Epithelial cell of prostate (primary cell): ENCODE measurements at regions not wholly inside any gene's neighbourhood (a gene's known extent, or its start where the extent isn't known, plus 50 kb on each side); places are given as distances from the start of the nearest gene placed in this dataset.

Experiments used
- DNase-seq: peaks from one replicate; pipeline ENCODE4 v3.0.0-alpha.2; 2011; ENCODE audit warnings: low read depth, low spot score
- H3K27ac ChIP-seq: fragments of 450-650 bp; 2 replicates; pipeline ENCODE4 v1.5.1; 2017; ENCODE audit warnings: mild to moderate bottlenecking

DNA sequence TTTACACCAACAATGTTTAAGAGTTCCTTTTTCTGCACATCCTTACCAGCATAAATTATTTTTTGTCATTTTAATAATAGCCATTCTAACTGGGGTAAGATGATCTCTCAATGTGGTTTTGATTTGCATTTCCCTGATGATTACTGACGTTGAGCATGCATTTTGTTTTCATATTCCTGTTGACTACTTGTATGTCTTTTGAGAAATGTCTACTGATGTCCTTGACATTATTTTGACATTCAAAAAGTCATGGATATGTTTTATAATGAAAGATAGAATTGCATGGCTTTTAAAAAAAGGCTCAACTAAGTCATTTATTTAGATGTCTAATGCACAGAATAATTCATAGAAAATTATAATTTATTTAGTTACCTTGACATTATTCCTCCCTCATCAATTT is 381.6 kb upstream of the C9orf72 start:
- no peak for DNase-seq

DNA sequence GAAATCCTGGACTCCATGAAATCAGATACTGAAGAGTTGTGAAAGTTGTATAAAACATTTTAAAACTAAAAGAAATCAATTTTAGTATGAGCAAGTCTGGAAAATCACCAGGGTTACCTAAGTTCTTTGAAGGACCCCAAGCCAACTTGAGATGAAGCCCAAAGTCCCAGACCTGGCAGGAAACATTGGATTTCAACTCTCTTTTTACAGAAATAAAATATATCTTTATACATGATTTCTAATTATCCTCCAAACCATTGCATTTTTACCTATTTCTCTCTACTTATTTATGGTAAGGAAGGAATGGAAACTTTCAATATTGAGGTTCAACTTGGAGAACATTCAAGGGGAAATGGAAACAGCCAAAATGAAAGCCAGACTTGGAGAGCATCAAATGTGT is 390.6 kb upstream of the C9orf72 start:
- no peak for DNase-seq
- H3K27ac ChIP-seq: no peak overlapping the region

More for the DNA sequence above, 381.6 kb upstream of the C9orf72 start:
- no peak overlapping the region for H3K27ac ChIP-seq

DNA sequence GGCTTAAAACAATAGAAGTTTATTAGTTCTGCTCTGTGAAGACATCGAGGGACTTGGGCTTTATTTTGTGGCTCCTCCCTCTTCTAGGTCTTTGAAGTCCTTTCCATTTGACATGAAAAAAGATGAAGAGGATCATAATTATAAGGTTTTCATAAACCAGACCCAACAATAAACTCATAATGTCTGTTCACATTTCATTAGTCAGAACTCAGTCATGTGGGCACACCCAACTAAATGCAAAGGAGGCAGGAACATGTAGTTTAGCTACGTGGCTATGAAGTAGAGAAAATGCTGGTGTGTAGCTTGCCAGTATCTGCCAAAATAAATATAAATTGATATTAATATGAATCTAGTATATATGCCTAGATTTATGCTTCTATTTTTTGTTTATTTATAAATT is 393.9 kb upstream of the C9orf72 start:
- no peak overlapping the region for H3K27ac ChIP-seq
- DNase-seq: no peak

DNA sequence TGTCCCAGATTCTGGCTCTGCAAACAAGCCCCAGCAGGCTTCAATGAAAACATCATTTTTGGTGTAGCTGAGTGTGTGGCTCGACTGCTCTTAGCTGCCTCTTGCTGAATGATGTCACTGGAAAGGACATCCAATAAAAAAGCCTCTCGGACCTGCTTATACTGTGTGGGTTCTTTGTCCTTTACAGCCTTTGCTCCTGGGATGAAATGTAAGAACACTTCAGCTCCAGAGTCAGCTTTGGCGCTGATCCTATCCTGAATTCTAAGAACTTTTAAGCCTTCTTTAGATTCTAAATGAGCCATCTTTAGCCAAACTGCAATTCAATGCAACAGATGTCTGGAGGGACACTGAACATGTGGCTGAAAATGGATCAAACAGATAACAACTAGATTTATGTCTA is 404.6 kb upstream of the C9orf72 start:
- DNase-seq: no peak
- no peak overlapping the region for H3K27ac ChIP-seq

DNA sequence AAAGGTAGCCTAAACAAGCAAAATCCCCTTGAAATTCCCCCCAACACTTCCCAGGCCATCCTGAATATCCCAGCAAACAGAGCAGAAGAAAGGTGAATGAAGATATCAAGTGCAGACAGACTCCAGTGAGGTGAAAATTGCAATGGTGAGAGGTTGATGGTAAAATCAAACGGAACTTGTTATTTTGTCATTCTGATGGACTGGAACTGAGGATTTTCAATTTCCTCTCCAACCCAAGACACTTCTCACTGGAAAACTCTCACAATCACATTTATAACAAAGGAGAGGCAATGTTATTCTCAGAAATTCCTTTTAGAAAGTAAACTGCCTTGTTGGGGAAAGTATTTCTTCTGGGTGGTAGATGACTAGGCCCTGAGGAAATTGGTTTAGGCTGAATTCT is 412.4 kb upstream of the C9orf72 start:
- no peak for DNase-seq
- H3K27ac ChIP-seq: no peak overlapping the region

DNA sequence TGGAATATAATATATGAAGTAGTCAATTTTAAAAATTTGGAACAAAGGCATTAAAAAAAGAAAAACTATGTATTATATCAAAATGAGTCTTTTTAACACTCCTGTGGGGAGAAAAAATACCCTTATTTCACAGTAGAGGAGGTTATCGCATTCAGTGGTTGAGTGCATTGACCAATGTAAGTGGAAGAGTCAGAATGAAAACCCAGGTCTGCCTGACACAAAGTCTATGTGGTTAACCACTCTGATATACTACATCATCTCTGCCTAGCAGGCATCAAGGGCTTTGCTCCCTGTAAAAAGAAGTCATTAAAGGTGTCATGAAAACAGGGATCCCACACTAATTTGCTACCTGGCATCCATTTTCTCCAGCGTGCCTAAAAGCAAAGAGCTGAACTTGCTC is 417.2 kb upstream of the C9orf72 start:
- no peak for DNase-seq
- H3K27ac ChIP-seq: no peak overlapping the region

DNA sequence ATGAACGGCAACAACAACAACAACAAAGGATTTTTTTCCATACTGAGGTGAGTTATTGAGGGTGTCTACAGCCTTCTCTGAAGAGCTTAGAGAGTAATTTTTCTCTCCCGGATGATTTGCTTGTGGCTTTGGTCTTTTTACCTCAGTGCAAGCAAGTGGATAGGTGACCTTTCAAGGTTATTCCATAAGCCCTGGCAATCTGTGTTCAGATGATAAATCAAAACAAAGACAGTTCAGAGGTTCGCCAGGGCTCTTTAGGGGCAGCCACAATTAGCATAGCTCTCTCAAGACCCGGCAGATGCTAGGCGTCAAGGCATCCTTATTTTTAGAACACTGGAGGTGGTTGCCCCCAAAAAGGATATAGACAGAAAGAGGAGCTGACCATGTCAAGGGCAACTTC is 417.9 kb upstream of the C9orf72 start:
- DNase-seq: no peak
- H3K27ac ChIP-seq: no peak overlapping the region

DNA sequence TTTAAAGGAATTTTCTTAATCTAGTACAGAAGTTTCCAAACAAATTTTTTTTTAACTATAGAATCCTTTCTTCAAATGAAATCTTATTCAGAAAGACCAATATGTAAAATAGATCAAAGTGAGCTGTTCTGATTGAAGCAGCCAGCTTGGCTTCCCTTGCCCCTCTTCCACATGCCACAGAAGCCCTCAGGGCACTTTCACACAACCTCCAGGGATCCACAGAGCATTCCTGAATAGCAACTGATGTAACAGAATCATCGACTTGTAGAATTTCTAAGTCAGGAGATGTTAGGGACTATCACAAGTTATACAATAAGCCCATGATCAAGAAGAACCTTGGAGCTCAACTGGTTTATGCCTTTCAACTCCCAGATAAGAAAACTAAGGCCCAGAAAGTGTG is 427.8 kb upstream of the C9orf72 start:
- DNase-seq: no peak
- no peak overlapping the region for H3K27ac ChIP-seq

DNA sequence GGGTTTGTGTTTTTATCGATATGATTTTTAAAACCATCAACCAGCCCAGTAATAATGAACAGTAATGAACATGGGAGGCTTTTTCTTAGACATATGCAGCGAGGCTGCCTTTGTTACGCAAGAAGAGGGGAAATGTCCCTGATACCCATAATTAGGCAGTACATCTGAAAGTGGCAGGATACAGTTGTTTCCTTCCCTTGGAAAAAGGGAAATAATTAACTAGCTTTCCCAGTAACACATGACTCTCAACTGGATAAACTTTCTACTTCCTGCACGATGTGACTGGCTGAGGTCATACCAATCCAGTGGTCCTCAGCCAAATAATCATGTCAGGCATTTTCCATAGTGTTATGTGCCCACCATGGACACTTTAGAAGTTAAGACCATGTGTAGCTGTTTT is 431.6 kb upstream of the C9orf72 start:
- no peak overlapping the region for H3K27ac ChIP-seq
- no peak for DNase-seq

DNA sequence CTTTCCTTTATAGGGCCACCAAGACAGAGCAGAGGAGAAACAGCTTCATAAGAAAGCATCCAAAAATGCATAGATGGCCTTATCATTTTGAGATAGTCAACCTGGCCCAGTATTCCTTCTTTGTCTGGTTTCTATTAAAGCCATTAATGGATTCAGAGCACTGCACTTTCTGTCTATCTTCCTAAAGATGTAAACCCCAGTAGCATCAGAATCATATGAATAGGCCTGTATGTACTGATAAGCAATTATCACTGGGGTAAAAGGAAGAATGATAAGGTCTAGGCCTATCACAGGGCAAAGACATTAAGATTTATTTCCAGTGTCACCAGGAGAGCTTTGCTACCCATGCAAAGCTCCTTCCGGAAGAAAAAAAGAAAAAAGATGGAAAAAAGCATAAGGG is 432.5 kb upstream of the C9orf72 start:
- DNase-seq: no peak
- H3K27ac ChIP-seq: no peak overlapping the region

DNA sequence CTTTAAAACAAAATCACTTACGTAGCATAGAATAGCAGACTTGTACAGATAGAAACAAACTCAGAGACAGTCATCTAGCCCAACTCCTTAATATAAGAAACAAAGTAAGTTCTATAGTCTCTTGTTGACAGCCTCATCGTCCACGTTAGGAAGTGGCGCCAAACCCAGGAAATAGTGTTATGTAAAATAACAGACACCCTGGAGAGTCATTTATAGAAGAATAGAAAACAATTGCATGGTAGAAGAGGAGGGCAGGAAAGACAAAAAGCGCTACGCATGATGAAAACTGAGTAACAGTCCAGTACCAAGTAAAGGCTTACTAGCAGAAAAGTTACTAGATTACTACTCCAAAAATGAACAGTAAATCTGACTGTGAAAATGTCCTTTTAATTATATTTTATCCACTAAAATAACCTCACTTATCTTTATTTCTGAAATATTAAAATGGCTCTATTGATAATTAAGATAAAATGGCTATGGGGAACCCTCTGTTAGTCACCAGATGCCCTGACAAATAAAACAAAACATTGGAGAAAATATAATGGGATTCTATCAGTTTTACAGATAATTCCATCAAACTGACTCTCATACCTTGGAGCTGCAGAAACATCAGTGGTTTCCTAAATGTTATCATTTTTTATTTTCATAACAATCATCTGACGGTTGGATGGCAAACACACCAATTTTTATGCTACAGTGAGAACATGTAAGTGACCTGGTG is 434.0 kb upstream of the C9orf72 start:
- no peak for DNase-seq
- H3K27ac ChIP-seq: no peak overlapping the region

DNA sequence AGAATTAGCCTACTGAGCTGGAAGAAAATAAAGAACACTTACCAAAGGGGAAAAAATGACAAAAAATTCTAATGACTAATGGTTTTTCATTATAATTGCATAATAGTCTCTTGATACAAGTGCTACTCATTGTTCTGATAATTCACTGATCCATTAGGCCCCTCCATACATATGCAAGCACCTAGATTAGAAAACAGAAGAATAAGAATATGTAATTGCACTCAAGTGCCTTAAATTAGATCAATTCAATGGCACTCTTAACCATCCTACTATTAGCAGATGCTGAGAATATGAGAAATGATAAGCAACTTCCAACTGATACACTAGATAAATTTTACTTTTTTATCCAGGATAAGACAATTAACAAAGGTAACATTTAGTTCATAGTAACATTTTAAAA is 440.9 kb upstream of the C9orf72 start:
- DNase-seq: no peak
- no peak overlapping the region for H3K27ac ChIP-seq

DNA sequence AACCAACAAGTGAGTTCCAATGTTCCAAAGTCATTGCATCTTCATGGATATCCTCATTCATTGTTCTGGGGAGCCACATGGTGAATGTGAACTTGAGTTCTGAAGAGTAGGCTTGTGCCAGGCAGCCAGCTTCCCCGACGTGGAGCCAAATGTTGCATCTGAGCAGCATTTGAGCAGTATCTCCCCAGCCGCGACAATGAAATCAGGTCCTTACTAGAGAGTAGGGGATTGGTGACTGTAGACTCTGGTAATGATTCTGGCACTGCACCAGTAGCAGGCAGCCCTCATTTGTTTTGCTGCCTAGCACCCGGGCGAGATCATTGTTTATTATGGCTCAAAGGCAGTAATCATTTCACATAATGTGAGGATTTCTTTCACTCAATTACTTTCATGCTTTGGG is 451.4 kb upstream of the C9orf72 start:
- DNase-seq: no peak
- no peak overlapping the region for H3K27ac ChIP-seq

DNA sequence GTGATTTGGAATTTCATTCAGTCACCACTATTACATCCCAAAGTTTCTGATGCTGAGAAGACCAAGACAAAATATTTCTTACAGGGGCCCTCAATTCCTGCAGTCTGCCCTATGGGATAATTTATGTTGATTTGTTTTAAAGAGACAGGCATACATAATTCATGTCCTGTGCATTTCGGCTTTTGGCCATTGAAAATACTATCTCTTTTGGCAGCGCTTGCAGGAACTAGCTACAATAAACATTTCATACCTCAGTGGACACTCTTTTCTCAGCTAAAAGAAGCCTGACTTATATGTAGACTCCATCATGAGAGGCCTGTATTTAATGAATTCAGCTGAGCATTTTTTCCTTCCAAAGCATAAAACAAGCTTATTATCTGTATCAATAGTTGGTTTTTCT is 451.9 kb upstream of the C9orf72 start:
- H3K27ac ChIP-seq: no peak overlapping the region
- DNase-seq: no peak

DNA sequence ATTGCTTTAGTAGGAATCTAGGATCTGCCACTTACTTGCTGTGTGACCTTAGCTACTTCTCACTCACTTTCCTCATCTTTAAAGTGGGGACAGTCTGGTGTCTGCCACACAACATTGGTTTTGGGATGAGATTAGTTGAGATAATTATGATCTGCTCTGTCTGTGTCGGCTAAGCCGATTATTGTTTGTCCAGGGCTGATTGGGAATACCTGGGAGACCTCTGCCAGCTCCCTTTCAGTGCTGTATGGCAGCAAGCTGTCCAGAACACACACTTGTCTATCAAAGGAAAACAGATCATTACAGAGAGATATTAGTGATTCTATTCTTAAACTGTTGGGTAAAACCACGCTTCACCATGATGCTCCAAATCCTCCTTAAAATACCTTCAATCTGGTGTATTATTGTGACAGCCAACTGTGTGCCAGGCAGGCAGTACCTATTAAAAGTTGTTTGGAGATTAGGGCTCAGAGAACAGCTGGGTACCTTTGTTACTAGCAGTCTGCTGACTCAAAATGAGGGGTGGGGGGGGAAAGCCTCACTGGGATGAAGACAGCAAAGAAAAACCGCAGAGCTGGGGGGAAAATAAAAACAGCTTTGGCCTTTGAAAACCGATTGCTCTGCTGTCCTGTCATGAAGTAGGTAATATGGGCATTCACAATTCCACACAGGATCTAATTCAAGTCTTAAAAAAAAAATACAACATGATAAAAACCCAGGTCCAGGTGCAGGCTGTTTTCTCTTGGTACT is 458.4 kb upstream of the C9orf72 start:
- no peak for DNase-seq
- no peak overlapping the region for H3K27ac ChIP-seq

DNA sequence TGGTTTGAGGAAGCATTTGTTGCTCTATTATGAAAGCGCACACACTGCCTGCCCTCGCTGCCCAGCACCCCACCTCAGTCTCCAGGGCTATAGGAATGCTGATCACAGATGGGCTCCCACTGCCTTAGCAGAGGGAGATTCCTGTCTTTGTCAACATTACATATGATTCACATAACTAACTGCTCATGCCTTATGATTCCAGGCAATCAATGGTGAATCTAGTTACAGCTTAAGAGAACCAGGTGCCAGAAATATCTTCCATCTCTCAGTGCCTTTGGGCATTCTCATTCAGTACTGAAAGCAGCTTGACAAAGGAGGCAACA is 458.9 kb upstream of the C9orf72 start:
- DNase-seq: no peak
- H3K27ac ChIP-seq: no peak overlapping the region

DNA sequence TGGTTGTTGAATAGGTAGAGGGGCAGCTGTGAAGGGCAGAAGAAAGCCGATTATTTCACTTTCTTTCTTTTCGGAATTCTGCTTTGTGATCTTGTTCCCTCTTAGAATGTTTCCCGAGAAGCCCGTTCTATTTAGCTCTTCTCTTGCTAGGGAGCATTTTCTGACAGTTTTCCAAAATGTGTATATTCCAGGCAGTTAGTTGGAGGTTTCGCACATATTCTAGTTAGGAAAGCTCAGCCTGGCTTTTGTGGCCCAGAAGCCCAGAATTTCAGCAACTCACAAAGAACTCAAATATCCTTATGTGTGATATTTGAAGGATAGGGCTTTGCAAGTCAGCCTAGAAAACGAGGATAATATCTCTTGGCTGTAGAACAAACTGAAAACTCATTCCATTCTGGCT is 461.0 kb upstream of the C9orf72 start:
- no peak overlapping the region for H3K27ac ChIP-seq
- no peak for DNase-seq

DNA sequence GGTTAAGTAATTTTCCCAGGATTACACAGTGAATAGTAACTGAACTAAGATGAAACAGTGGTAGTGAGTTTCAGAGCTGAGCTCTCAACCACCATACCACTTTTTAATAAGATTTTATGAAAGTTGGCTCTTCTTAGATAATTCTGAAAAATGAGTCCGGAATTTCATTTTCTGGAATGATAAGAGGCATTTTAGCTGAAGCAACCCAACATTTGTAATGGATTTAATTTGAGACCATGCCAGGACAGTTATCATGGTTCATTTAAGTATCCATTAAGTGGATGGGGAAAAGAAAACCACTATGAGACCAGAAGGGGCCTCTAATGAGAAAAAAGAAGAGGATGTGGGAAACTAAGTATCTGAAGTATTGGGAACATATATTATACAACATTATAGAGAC is 464.7 kb upstream of the C9orf72 start:
- DNase-seq: no peak
- H3K27ac ChIP-seq: no peak overlapping the region

DNA sequence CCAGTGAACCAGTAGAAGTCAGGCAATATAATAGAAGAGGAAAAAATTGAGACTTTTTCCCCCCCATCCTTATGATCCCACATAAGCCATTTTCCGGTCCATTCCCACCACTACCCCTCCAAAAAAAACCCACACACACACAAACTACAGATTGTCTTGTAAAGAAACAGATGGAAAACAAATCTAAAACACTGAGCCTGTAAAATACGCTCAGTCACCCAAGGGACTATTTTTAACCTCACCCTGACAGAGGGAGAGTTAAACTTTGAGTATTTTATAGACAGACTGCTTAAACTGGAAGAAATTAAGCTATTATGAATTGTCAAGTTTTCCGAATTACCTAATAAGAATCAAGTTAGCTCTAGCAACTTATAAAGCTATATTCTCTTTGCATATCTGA is 471.8 kb upstream of the C9orf72 start:
- no peak for DNase-seq
- no peak overlapping the region for H3K27ac ChIP-seq

DNA sequence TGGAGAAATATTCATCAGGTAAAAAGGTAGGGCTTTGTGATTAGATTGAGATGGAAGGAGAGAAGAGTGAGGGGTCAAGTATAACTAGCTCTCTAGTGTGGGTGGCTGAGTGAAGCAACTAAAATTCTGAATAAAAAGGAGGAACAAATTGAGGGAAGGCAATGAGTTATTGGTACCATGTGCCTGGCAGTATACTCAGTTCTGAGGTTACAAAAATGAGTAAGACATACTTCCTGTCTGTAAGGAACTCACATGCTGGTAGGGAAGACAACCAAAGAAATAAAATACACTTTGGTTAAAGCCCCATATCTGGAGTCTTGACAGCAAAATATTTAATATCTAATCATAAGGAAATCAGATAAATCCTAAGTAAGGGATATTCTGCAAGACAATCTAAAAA is 476.8 kb upstream of the C9orf72 start:
- no peak for DNase-seq
- no peak overlapping the region for H3K27ac ChIP-seq

DNA sequence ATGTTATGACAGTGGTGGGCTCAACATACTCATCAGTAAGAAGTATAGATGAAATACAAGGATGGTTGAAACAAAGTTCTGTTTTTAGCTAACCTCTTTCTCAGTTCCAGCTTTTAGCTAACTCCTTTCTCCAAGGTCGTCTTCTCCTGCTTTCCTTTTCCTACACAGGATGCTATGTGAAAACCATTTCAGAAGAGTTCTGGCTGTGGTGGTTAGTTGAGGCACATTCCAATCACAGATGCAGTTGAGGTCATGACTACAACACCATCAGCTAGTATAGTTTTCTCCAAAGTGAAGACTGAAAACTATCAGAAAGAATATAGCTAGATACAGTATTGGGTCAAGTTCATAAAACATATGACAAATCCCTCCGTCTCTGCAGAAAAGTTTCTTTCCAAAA is 477.7 kb upstream of the C9orf72 start:
- H3K27ac ChIP-seq: no peak overlapping the region
- no peak for DNase-seq
